HepG2 (cell line): ENCODE measurements at regions not wholly inside any gene's neighbourhood (a gene's known extent, or its start where the extent isn't known, plus 50 kb on each side); places are given as distances from the start of the nearest gene placed in this dataset.

Source experiments
- ATAC-seq: fragments of 200-7000 bp; cut with Tn5 transposase; 3 replicates; pipeline ENCODE4 v1.9.1; 2020; ENCODE audit warnings: mild to moderate bottlenecking, moderate library complexity
- BruUV-seq: library from RNA; stranded (reverse); fragments of 400-500 nt; replicated peaks from 2 replicates; lab custom pipeline; 2021; lab: Mats Ljungman, UMichigan
- CTCF ChIA-PET: fragments of 300-600 bp; formaldehyde crosslinking; extraction: SDS; loops from one replicate; lab custom pipeline; 2021; ENCODE audit warnings: low total read pairs, inconsistent platforms, low intra/inter-chr PET ratio; lab: Yijun Ruan, JAX
- POLR2A ChIA-PET: fragments of 350-600 bp; sonication (Branson Sonifier 250); formaldehyde crosslinking; loops from one replicate; lab custom pipeline; 2020; ENCODE audit warnings: antibody characterized with exemption, inconsistent platforms; lab: Yijun Ruan, JAX
- DNase-seq: peaks from one replicate; pipeline ENCODE4 v3.0.0-alpha.2; 2015; ENCODE audit warnings: low spot score
- FAIRE-seq: peaks from 3 replicates; lab custom pipeline; 2011; peaks lifted over from hg19 to GRCh38; lab: Jason Lieb, UNC
- H2AFZ ChIP-seq: one replicate; pipeline ENCODE4 v1.6.1; 2011; ENCODE audit warnings: low read length, inconsistent platforms
- H3K27ac ChIP-seq: fragments of 300-600 bp; 3 replicates; pipeline ENCODE4 v1.8.0; 2011; ENCODE audit warnings: mixed run types, mild to moderate bottlenecking, mixed read lengths, low read length, inconsistent platforms; ENCODE audit not compliant: insufficient read depth; ENCODE audit errors: extremely low read length
- H3K27me3 ChIP-seq, 2 experiments: fragments of 200-600 bp in 1 of 2; 2 replicates in 1 of 2; 3 replicates in 1 of 2; pipeline versions ENCODE4 v1.6.0 to v1.8.0; 2011; ENCODE audit warnings: low read length in 2 of 2, mild to moderate bottlenecking in 2 of 2, moderate library complexity in 2 of 2, inconsistent platforms in 1 of 2; ENCODE audit not compliant: insufficient read depth in 2 of 2, control insufficient read depth in 1 of 2
- H3K36me3 ChIP-seq, 2 experiments: fragments of 200-600 bp in 1 of 2; replicated peaks in 1 of 2; 2 replicates in 1 of 2; 3 replicates in 1 of 2; pipeline versions ENCODE4 v1.5.1 to v1.8.0; 2011; ENCODE audit warnings: low read length in 2 of 2, inconsistent platforms in 1 of 2; ENCODE audit not compliant: insufficient read depth in 2 of 2, control insufficient read depth in 1 of 2
- H3K4me1 ChIP-seq: 2 replicates; pipeline ENCODE4 v1.5.1; 2012; ENCODE audit warnings: low read length, inconsistent platforms; ENCODE audit not compliant: insufficient read depth
- H3K4me2 ChIP-seq: 2 replicates; pipeline ENCODE4 v1.6.0; 2011; ENCODE audit warnings: low read depth, low read length, inconsistent platforms
- H3K4me3 ChIP-seq, 3 experiments: fragments of 200-600 bp in 1 of 3; sonication (generic), shearing (Covaris generic) in 1 of 3; replicated peaks in 1 of 3; 2 replicates each; pipeline ENCODE4 v1.5.1; 2011 to 2016; ENCODE audit warnings: low read length in 3 of 3, inconsistent platforms in 2 of 3, low read depth in 2 of 3, mild to moderate bottlenecking in 2 of 3, control low read depth in 1 of 3, mixed read lengths in 1 of 3; ENCODE audit not compliant: insufficient read depth in 1 of 3
- H3K79me2 ChIP-seq: one replicate; pipeline ENCODE4 v1.6.1; 2011; ENCODE audit warnings: low read length, inconsistent platforms; ENCODE audit not compliant: insufficient read depth
- H3K9ac ChIP-seq: 2 replicates; pipeline ENCODE4 v1.6.0; 2011; ENCODE audit warnings: mild to moderate bottlenecking, low read depth, low read length, inconsistent platforms; ENCODE audit not compliant: insufficient read depth
- H3K9me3 ChIP-seq: 2 replicates; pipeline ENCODE4 v1.5.1; 2012; ENCODE audit warnings: mild to moderate bottlenecking, low read length
- H4K20me1 ChIP-seq: 2 replicates; pipeline ENCODE4 v1.6.0; 2011; ENCODE audit warnings: inconsistent platforms, mild to moderate bottlenecking, low read length, moderate library complexity; ENCODE audit not compliant: insufficient read depth
- CHD4 ChIP-seq: fragments of 200-600 bp; sonication (generic); IDR thresholded peaks from 2 replicates; pipeline ENCODE4 v1.7.0; 2017; ENCODE audit warnings: mild to moderate bottlenecking, low read length, borderline replicate concordance
- MAX ChIP-seq: IDR thresholded peaks from 2 replicates; pipeline ENCODE4 v1.6.1; 2012; ENCODE audit warnings: inconsistent platforms
- TFE3 ChIP-seq: IDR thresholded peaks from 2 replicates; pipeline ENCODE4 v1.6.1; 2016
- ZFP37 ChIP-seq: sonication (generic); formaldehyde crosslinking; IDR thresholded peaks from 2 replicates; pipeline ENCODE4 v1.4.0; 2020; ENCODE audit warnings: missing genetic modification reagents, borderline replicate concordance
- ZFY ChIP-seq: sonication (generic); formaldehyde crosslinking; IDR thresholded peaks from 2 replicates; pipeline ENCODE4 v1.4.0; 2020; ENCODE audit warnings: missing genetic modification reagents
- ZNF780A ChIP-seq: sonication (generic); formaldehyde crosslinking; IDR thresholded peaks from 2 replicates; pipeline ENCODE4 v1.8.0; 2022; ENCODE audit warnings: mild to moderate bottlenecking, missing genetic modification reagents, moderate library complexity
- ZSCAN25 ChIP-seq: sonication (generic); formaldehyde crosslinking; IDR thresholded peaks from 2 replicates; pipeline ENCODE4 v1.8.0; 2022; ENCODE audit warnings: mild to moderate bottlenecking, missing genetic modification reagents
- WGBS: methylation state at CpG from one replicate; pipeline ENCODE4 v1.1.6; 2017; ENCODE audit warnings: low lambda C conversion rate; 5-methylcytosine and 5-hydroxymethylcytosine counted together
- in situ Hi-C: cut with HindIII; loops from 2 replicates; pipeline ENCODE4 v1.10.0; 2017; ENCODE audit warnings: low pct_unique_long_range_greater_than_20kb; ENCODE audit not compliant: extremely low pct_ligation_motif_present
- intact Hi-C: fragments of 100-400 bp; cut with micrococcal nuclease; formaldehyde crosslinking; loops from one replicate; pipeline ENCODE4 v1.10.0; 2022; ENCODE audit not compliant: unreplicated experiment
- TF ChIP-seq, protein P1 (sequence below): sonication (generic); formaldehyde crosslinking; IDR thresholded peaks from 2 replicates; pipeline ENCODE4 v1.8.0; 2022; ENCODE audit warnings: missing genetic modification reagents, mild to moderate bottlenecking, borderline replicate concordance
- TF ChIP-seq, protein P2 (sequence below): sonication (generic); formaldehyde crosslinking; IDR thresholded peaks from 2 replicates; pipeline ENCODE4 v1.5.1; 2020; ENCODE audit warnings: mild to moderate bottlenecking, moderate library complexity, missing genetic modification reagents
- TF ChIP-seq, protein P3 (sequence below): sonication (generic); formaldehyde crosslinking; IDR thresholded peaks from 2 replicates; pipeline ENCODE4 v1.8.0; 2022; ENCODE audit warnings: missing genetic modification reagents, mild to moderate bottlenecking, moderate library complexity, borderline replicate concordance

- H3K4me3 ChIP-seq, result no peak overlapping the region
- intact Hi-C loops (no loop called here), in situ Hi-C loops (no loop called here)
- H3K27me3 ChIP-seq, result peaks cover 3 to 11% of the 10 kb centered on the region in 2 experiments; a peak in 4 of 5 replicates
- H3K9me3 ChIP-seq, result no peaks in the 10 kb centered on the region
- no TSS peak for BruUV-seq
- ChIA-PET CTCF (no interaction called here), POLR2A (no interaction called here)
- TF ChIP-seq MAX, result no peak
- TF ChIP-seq CHD4, result no peak
- no peak for TF ChIP-seq ZSCAN25
- TF ChIP-seq, protein P1, sequence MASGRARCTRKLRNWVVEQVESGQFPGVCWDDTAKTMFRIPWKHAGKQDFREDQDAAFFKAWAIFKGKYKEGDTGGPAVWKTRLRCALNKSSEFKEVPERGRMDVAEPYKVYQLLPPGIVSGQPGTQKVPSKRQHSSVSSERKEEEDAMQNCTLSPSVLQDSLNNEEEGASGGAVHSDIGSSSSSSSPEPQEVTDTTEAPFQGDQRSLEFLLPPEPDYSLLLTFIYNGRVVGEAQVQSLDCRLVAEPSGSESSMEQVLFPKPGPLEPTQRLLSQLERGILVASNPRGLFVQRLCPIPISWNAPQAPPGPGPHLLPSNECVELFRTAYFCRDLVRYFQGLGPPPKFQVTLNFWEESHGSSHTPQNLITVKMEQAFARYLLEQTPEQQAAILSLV (CRISPR knock-in tag), result no peak
- no peak overlapping the region for H2AFZ ChIP-seq
- no peaks in the 10 kb centered on the region for H3K4me1 ChIP-seq
- ATAC-seq (no peak), DNase-seq (no peak), FAIRE-seq (no peak)
- no peak overlapping the region for H3K4me2 ChIP-seq
- H3K36me3 ChIP-seq, result no peaks in the 10 kb centered on the region
- no peak overlapping the region for H3K27ac ChIP-seq
- no peaks in the 10 kb centered on the region for H3K79me2 ChIP-seq
- no peak overlapping the region for H3K9ac ChIP-seq
- H4K20me1 ChIP-seq, result no peaks in the 10 kb centered on the region
These were observed 125.6 kb upstream of the TACR1 start for GRCh38 chr2:75324861-75325284.

- no peaks in the 10 kb centered on the region for H4K20me1 ChIP-seq
- no peaks in the 10 kb centered on the region for H3K36me3 ChIP-seq
- in situ Hi-C loops (no loop called here), intact Hi-C loops (no loop called here)
- H3K27me3 ChIP-seq, result peaks cover 3 to 11% of the 10 kb centered on the region in 2 experiments; a peak in 4 of 5 replicates
- BruUV-seq, result no TSS peak
- no peak overlapping the region for H3K27ac ChIP-seq
- no peaks in the 10 kb centered on the region for H3K79me2 ChIP-seq
- H3K4me2 ChIP-seq, result no peak overlapping the region
- H3K9ac ChIP-seq, result no peak overlapping the region
- H3K4me1 ChIP-seq, result no peaks in the 10 kb centered on the region
- CTCF ChIA-PET, result no interaction called here
- POLR2A ChIA-PET, result no interaction called here
- DNase-seq (no peak), FAIRE-seq (no peak), ATAC-seq (no peak)
- H2AFZ ChIP-seq, result no peak overlapping the region
- no peak overlapping the region for H3K4me3 ChIP-seq
- 63% methylated on average over 2 of the region's 2 CpGs for WGBS
- no peaks in the 10 kb centered on the region for H3K9me3 ChIP-seq
- TF ChIP-seq TFE3 (CRISPR knock-in tag) (no peak), ZNF780A (no peak), ZFP37 (CRISPR knock-in tag) (no peak), ZFY (no peak)
- TF ChIP-seq, protein P2, sequence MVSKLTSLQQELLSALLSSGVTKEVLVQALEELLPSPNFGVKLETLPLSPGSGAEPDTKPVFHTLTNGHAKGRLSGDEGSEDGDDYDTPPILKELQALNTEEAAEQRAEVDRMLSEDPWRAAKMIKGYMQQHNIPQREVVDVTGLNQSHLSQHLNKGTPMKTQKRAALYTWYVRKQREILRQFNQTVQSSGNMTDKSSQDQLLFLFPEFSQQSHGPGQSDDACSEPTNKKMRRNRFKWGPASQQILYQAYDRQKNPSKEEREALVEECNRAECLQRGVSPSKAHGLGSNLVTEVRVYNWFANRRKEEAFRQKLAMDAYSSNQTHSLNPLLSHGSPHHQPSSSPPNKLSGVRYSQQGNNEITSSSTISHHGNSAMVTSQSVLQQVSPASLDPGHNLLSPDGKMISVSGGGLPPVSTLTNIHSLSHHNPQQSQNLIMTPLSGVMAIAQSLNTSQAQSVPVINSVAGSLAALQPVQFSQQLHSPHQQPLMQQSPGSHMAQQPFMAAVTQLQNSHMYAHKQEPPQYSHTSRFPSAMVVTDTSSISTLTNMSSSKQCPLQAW (CRISPR knock-in tag), result no peak
- TF ChIP-seq, protein P3, sequence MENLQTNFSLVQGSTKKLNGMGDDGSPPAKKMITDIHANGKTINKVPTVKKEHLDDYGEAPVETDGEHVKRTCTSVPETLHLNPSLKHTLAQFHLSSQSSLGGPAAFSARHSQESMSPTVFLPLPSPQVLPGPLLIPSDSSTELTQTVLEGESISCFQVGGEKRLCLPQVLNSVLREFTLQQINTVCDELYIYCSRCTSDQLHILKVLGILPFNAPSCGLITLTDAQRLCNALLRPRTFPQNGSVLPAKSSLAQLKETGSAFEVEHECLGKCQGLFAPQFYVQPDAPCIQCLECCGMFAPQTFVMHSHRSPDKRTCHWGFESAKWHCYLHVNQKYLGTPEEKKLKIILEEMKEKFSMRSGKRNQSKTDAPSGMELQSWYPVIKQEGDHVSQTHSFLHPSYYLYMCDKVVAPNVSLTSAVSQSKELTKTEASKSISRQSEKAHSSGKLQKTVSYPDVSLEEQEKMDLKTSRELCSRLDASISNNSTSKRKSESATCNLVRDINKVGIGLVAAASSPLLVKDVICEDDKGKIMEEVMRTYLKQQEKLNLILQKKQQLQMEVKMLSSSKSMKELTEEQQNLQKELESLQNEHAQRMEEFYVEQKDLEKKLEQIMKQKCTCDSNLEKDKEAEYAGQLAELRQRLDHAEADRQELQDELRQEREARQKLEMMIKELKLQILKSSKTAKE, result no peak
These were observed 124.8 kb upstream of the TACR1 start for GRCh38 chr2:75324141-75324540.
